Activated T-cell treated with anti-CD3 and anti-CD28 coated beads, Interleukin-2, amount 50 U/mL, for 72 hours (primary cell): ENCODE measurements at regions not wholly inside any gene's neighbourhood (a gene's known extent, or its start where the extent isn't known, plus 50 kb on each side); places are given as distances from the start of the nearest gene placed in this dataset.

Experiments used
- ATAC-seq, 2 donors: fragments of 150-1000 bp; cut with Tn5 transposase; replicated peaks in 1 of 2; 2 replicates each; pipeline ENCODE4 v1.10.0; 2021; ENCODE audit warnings: moderate library complexity in 2 of 2, mild to moderate bottlenecking in 1 of 2
- DNase-seq, 2 donors: peaks; one replicate each; pipeline ENCODE4 v3.0.0; 2021 to 2022; ENCODE audit warnings: mixed read lengths in 1 of 2
- H3K27ac Mint-ChIP-seq: one replicate; pipeline ENCODE4 v1.8.0; 2022; ENCODE audit warnings: mild to moderate bottlenecking, moderate library complexity, mixed read lengths
- H3K27me3 Mint-ChIP-seq: one replicate; pipeline ENCODE4 v1.8.0; 2022; ENCODE audit warnings: low read depth, mixed read lengths
- H3K36me3 Mint-ChIP-seq, 2 donors: one replicate each; pipeline ENCODE4 v1.8.0; 2022; ENCODE audit warnings: mixed read lengths in 2 of 2, mild to moderate bottlenecking in 1 of 2; ENCODE audit not compliant: insufficient read depth in 2 of 2
- H3K4me1 Mint-ChIP-seq: one replicate; pipeline ENCODE4 v1.8.0; 2022; ENCODE audit warnings: low read depth, mixed read lengths
- H3K4me3 Mint-ChIP-seq, 2 donors: one replicate each; pipeline ENCODE4 v1.8.0; 2022; ENCODE audit warnings: mild to moderate bottlenecking in 2 of 2, mixed read lengths in 2 of 2, moderate library complexity in 2 of 2
- H3K9me3 Mint-ChIP-seq, 2 donors: one replicate each; pipeline ENCODE4 v1.8.0; 2022; ENCODE audit warnings: mixed read lengths in 2 of 2

DNA sequence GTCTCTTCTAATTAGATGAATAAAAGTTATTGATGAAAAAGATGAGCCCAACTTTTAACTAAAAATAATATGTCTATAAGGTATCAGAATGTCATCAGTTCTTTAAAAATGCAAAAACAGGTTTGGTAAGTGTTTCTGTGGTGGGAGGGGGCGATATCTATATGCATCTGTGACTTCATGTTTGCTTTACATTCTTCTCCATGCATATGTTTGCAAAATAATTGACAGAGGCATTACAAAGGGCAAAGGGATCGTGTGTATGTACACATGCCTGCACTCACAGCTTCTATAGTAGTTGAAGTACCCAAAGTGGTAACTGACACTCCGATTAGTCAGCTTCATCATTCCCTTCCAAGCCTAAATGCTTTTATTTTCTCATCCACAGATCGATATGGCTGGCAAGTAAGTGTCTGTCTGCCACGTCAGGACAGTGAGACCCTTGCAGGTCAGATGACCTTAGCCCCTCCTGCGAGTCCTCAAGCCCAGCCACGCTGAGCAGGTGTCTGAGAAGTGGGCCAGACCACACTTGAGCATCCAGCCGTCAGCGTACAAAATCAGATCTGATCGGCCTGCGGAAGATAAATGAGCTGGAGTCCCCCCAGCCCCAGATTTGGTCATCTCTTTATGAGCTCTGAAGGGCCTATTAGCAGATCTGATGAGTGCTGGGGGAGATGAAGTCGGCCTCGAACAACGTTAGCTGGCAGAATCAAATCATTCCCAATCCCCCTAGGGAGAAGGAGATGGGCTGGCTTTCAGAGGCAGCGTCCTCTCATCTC, 369.1 kb downstream of the MAFB start:
- Mint-ChIP-seq H3K4me3 (no peak overlapping the region), H3K27me3 (no peaks in the 10 kb centered on the region), H3K36me3 (no peaks in the 10 kb centered on the region), H3K27ac (no peak overlapping the region), H3K4me1 (no peaks in the 10 kb centered on the region), H3K9me3 (peaks cover 0 to 1% of the 10 kb centered on the region in 2 donors)
- DNase-seq (no peak), ATAC-seq (no peak)

DNA sequence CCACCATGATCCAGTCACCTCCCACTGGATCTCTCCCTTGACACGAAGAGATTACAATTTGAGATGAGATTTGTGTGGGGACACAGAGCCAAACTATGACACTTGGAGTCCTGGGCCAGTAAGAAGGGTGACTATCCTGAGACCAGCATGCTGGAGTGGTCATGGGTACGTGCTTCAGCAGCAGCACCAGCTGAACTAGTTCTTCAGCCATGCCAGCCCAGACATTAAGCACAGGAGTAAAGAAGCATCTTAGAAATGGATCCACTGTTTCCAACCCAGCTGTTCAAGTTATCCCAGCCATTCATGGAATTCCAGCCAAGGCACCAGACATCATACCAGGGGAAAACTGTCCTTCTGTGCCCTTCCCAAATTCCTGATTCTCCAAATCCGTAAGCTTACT, 370.0 kb downstream of the MAFB start:
- Mint-ChIP-seq H3K4me1 (no peaks in the 10 kb centered on the region), H3K27me3 (no peaks in the 10 kb centered on the region), H3K9me3 (no peaks in the 10 kb centered on the region), H3K27ac (no peak overlapping the region), H3K36me3 (no peaks in the 10 kb centered on the region), H3K4me3 (no peak overlapping the region)
- no peak for DNase-seq
- ATAC-seq = no peak

DNA sequence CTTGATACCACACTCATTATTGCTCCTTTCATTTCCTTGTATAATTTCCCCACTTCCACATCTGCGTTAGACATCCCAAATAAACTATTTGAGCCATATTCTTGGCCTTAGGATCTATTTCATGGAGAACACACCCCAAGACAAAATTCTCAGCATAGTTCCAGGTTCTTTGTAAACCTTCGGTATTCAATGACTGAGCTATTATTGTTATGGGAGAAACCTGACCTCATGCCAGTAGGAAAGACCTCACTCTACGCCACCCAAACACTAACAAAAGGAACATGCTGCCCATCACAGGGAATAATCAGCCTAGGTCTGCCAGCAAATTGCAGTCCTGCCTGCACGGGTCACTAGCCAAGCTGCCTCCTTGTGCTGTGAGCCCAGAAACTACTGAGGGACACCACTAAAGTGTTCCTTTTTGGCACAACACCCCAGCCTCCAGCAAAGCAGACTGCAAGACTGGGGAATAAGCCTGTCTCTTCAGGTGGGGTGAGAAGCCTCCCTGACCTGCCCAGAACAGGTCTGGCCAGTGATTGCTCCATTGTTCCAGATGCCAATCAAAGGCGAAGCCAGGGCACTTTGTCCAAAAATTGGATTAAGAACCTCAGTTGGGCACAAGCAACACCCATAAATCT, 371.8 kb downstream of the MAFB start:
- Mint-ChIP-seq H3K9me3 (no peaks in the 10 kb centered on the region), H3K4me3 (no peak overlapping the region), H3K27ac (no peak overlapping the region), H3K4me1 (no peaks in the 10 kb centered on the region), H3K36me3 (no peaks in the 10 kb centered on the region), H3K27me3 (no peaks in the 10 kb centered on the region)
- DNase-seq = no peak
- no peak for ATAC-seq

GRCh38 chr20:40314278-40314677, 374.8 kb downstream of the MAFB start:
- no peaks in the 10 kb centered on the region for H3K9me3 Mint-ChIP-seq
- DNase-seq (no peak), ATAC-seq (no peak)
- H3K27ac Mint-ChIP-seq = no peak overlapping the region
- H3K4me1 Mint-ChIP-seq = no peaks in the 10 kb centered on the region
- H3K27me3 Mint-ChIP-seq = no peaks in the 10 kb centered on the region
- H3K36me3 Mint-ChIP-seq = no peaks in the 10 kb centered on the region
- no peak overlapping the region for H3K4me3 Mint-ChIP-seq

- no peaks in the 10 kb centered on the region for H3K36me3 Mint-ChIP-seq
- no peaks in the 10 kb centered on the region for H3K27me3 Mint-ChIP-seq
- H3K4me3 Mint-ChIP-seq = no peak overlapping the region
- DNase-seq (no peak), ATAC-seq (no peak)
- H3K27ac Mint-ChIP-seq = no peak overlapping the region
- H3K9me3 Mint-ChIP-seq = no peaks in the 10 kb centered on the region
- H3K4me1 Mint-ChIP-seq = no peaks in the 10 kb centered on the region
Observed at GRCh38 chr20:40313730-40314129, 375.3 kb downstream of the MAFB start.

- Mint-ChIP-seq H3K27me3 (no peaks in the 10 kb centered on the region), H3K36me3 (no peaks in the 10 kb centered on the region), H3K27ac (no peak overlapping the region), H3K4me1 (no peaks in the 10 kb centered on the region), H3K4me3 (no peak overlapping the region), H3K9me3 (no peaks in the 10 kb centered on the region)
- DNase-seq = no peak
- ATAC-seq = no peak
Observed at GRCh38 chr20:40309731-40310130, 379.3 kb downstream of the MAFB start.

DNA sequence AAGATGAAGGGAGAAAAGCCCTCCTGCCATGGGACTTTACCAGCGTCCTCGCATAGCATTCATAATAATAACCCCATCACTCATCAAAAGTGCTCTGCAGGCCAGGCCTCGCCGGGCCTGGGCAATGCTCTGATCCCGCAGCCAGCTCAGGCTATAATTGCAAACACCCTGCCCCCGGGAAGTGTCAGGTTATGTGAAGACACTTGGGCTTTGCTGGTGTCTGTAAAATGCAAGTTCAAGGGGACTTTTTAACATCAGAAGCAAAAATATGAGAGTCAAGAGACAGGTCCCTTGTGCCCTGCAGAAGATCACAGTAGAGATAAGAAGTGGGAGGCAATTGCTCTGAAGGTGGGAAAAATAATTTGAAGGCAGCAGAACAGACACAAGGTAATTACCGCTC, 381.0 kb downstream of the MAFB start:
- no peak for ATAC-seq
- Mint-ChIP-seq H3K36me3 (no peaks in the 10 kb centered on the region), H3K9me3 (no peaks in the 10 kb centered on the region), H3K27ac (no peak overlapping the region), H3K4me3 (no peak overlapping the region), H3K4me1 (no peaks in the 10 kb centered on the region), H3K27me3 (no peaks in the 10 kb centered on the region)
- DNase-seq = no peak

- Mint-ChIP-seq H3K27ac (no peak overlapping the region), H3K36me3 (no peaks in the 10 kb centered on the region)
- ATAC-seq = no peak
Observed at GRCh38 chr20:40307268-40307667, 381.8 kb downstream of the MAFB start.

DNA sequence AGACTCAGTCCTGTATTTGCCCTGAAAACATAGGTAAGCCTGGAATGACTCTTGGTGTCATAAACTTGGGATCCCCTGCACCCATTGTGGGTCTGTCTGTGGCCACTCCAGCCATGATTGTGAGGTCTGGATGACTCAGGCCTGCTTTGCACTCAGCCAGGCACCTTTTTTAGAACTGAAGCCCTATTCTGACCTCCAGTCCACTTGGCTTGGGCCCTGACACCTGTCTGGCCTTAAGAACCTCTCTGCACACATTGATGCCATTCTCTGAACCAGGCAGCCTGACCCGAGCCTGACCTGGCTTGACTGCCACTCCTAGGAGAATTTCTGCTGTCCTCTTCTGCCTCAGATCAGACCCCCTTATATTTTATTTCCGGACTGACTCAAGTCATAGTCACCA, 383.7 kb downstream of the MAFB start:
- DNase-seq (no peak), ATAC-seq (no peak)
- Mint-ChIP-seq H3K27ac (no peak overlapping the region), H3K9me3 (no peaks in the 10 kb centered on the region), H3K4me3 (no peak overlapping the region), H3K36me3 (no peaks in the 10 kb centered on the region), H3K4me1 (no peaks in the 10 kb centered on the region), H3K27me3 (no peaks in the 10 kb centered on the region)

More at GRCh38 chr20:40307268-40307667, 381.8 kb downstream of the MAFB start:
- Mint-ChIP-seq H3K4me1 (no peaks in the 10 kb centered on the region), H3K9me3 (no peaks in the 10 kb centered on the region), H3K4me3 (no peak overlapping the region), H3K27me3 (no peaks in the 10 kb centered on the region)
- no peak for DNase-seq

DNA sequence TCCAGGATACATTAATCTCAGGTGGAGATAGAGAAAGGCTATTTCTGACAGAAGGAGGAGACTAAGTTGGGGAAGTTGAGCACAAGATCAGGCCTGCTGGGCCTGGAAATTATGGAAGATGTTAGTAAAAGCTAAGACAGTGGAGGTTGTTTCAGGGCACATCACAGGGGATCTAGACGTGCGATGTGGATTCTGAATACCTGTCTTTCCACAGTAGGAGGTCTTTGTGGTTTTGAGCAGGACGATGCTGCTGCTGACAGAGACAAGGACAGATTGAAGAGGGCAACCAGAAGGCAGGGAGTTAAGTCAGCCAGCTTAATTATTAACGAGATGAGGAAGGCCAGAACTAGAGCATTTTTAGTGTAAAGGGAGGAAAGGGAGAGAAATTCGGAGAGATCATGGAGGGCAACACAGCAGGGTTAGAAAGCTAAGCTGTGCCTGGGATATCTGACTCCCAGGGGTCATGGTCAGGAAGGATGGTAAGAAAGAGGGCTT, 384.9 kb downstream of the MAFB start:
- H3K27me3 Mint-ChIP-seq = no peaks in the 10 kb centered on the region
- H3K4me3 Mint-ChIP-seq = no peak overlapping the region
- no peak overlapping the region for H3K27ac Mint-ChIP-seq
- ATAC-seq = no peak
- no peaks in the 10 kb centered on the region for H3K36me3 Mint-ChIP-seq
- no peak for DNase-seq
- no peaks in the 10 kb centered on the region for H3K4me1 Mint-ChIP-seq
- no peaks in the 10 kb centered on the region for H3K9me3 Mint-ChIP-seq

DNA sequence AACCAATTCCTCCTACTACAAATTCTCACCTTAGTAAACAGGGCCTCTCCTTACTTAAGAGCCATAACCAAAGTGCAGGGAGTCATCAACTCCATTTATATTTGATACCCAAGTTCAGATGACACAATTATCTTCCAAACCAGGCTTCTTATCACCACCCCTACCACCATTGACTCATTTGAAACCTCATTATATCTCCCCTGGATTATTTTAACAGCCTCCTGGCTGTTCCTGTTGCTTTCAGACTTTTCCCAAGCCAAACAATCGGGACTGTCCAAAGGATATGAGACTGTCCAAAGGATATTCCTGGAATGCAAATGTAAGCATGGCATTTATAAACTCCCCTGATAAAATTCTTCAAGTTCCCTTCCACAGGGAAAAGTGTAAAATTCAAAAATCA, 394.3 kb downstream of the MAFB start:
- H3K4me1 Mint-ChIP-seq = no peaks in the 10 kb centered on the region
- no peak overlapping the region for H3K27ac Mint-ChIP-seq
- H3K9me3 Mint-ChIP-seq = no peaks in the 10 kb centered on the region
- H3K36me3 Mint-ChIP-seq = no peaks in the 10 kb centered on the region
- ATAC-seq = no peak
- no peaks in the 10 kb centered on the region for H3K27me3 Mint-ChIP-seq
- H3K4me3 Mint-ChIP-seq = no peak overlapping the region
- DNase-seq = no peak

DNA sequence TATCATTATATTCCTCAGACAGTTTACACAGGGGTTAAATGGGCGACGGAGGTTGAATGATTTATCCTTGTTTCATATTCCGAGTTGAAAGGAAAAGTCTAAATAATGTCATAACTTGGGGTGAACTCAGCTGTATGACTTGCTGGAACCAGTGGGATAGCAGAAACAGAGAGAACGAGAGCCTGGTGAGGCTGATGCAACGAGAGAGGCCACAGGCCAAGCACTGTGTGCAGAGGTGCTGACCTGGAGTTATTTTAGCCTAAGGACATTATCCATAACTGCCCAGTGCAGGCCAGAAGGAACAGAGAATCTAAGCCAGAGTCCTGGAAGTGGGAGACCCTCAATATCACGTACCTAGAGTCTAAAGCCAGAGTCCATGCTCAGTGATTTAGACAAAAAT, 394.9 kb downstream of the MAFB start:
- ATAC-seq = no peak
- Mint-ChIP-seq H3K4me1 (no peaks in the 10 kb centered on the region), H3K27ac (no peak overlapping the region), H3K27me3 (no peaks in the 10 kb centered on the region), H3K36me3 (no peaks in the 10 kb centered on the region), H3K9me3 (no peaks in the 10 kb centered on the region), H3K4me3 (no peak overlapping the region)
- DNase-seq = no peak

DNA sequence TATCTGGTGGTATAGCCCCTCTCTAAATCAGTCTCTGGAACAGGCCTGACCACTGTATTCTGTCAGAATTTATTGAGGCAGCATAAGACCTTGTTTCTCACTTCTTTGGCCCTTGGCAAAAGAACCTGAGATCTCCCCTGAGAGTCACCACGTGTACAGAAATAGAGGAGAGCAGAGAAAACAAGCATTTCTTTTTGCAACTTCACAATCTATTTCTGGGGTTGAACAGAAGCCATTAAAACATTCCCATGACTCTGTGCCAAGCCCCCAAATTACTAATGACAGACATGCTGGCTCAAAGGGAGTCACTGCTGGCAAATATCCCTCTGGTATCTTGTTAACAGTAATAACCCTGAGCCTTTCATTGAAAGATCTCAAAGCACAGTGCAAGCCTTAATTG, 395.3 kb downstream of the MAFB start:
- H3K27me3 Mint-ChIP-seq = no peaks in the 10 kb centered on the region
- no peak overlapping the region for H3K4me3 Mint-ChIP-seq
- H3K4me1 Mint-ChIP-seq = no peaks in the 10 kb centered on the region
- DNase-seq (no peak), ATAC-seq (no peak)
- H3K27ac Mint-ChIP-seq = no peak overlapping the region
- H3K9me3 Mint-ChIP-seq = no peaks in the 10 kb centered on the region
- H3K36me3 Mint-ChIP-seq = no peaks in the 10 kb centered on the region
